ENCODE measurements at regions not wholly inside any gene's neighbourhood (a gene's known extent, or its start where the extent isn't known, plus 50 kb on each side); places are given as distances from the start of the nearest gene placed in this dataset.

- H3K4me2 ChIP-seq (ENCODE audit: insufficient read depth, insufficient read length, low read length) = no peak overlapping the region
- no peak overlapping the region for H2BK15ac ChIP-seq (ENCODE audit: low read depth, low read length)
- H3K27ac ChIP-seq (ENCODE audit: insufficient read length, low read depth, low read length) = no peak overlapping the region
- H3K79me1 ChIP-seq (ENCODE audit: insufficient read depth, low read depth, low read length, poor library complexity, severe bottlenecking) = no peaks in the 10 kb centered on the region
- H4K91ac ChIP-seq (ENCODE audit: insufficient read length, low read depth, low read length) = no peak overlapping the region
- no peak overlapping the region for H3K14ac ChIP-seq (ENCODE audit: insufficient read depth, low read length)
- no peaks in the 10 kb centered on the region for H3K79me2 ChIP-seq (ENCODE audit: insufficient read depth, low read length)
- no peak overlapping the region for H2BK20ac ChIP-seq (ENCODE audit: low read depth, low read length, poor library complexity, severe bottlenecking)
- no peaks in the 10 kb centered on the region for H3K27me3 Mint-ChIP-seq (ENCODE audit: low read depth)
- H3K4me3 Mint-ChIP-seq = no peak overlapping the region
- no peak overlapping the region for H3T11ph ChIP-seq (ENCODE audit: low read length)
- no peak overlapping the region for H4K5ac ChIP-seq (ENCODE audit: insufficient read length, low read depth, low read length)
- H3K23me2 ChIP-seq (ENCODE audit: insufficient read length, low read depth, low read length, poor library complexity, severe bottlenecking) = no peaks in the 10 kb centered on the region
- no peak overlapping the region for H3K4ac ChIP-seq (ENCODE audit: low read depth, low read length)
- no peak overlapping the region for H2BK5ac ChIP-seq (ENCODE audit: insufficient read length, low read length)
- H3K56ac ChIP-seq (ENCODE audit: insufficient read length, low read depth, low read length) = no peak overlapping the region
- DNase-seq = no peak
- H3K23ac ChIP-seq (ENCODE audit: insufficient read length, low read depth, low read length) = no peak overlapping the region
- no peaks in the 10 kb centered on the region for H3K4me1 ChIP-seq (ENCODE audit: insufficient read depth, low read length)
- H4K8ac ChIP-seq (replicated peaks; ENCODE audit: insufficient read length, low read depth, low read length) = no peak overlapping the region
- H3K27ac Mint-ChIP-seq = no peak overlapping the region
- H4K20me1 ChIP-seq (ENCODE audit: control insufficient read depth, insufficient read depth, insufficient read length) = no peaks in the 10 kb centered on the region
- H3K4me1 Mint-ChIP-seq = peaks cover 3 to 4% of the 10 kb centered on the region in 2 experiments; a peak in 1 of 4 replicates
- no peak overlapping the region for H2AFZ ChIP-seq (ENCODE audit: low read length)
- no peak overlapping the region for H2BK12ac ChIP-seq (ENCODE audit: insufficient read length, low read depth, low read length)
- H2AK5ac ChIP-seq (ENCODE audit: insufficient read length, low read length) = no peak overlapping the region
- H3K9ac ChIP-seq (ENCODE audit: extremely low read depth, insufficient read length, low read length) = no peak overlapping the region
- no peaks in the 10 kb centered on the region for H3K27me3 ChIP-seq (ENCODE audit: insufficient read depth, low read length)
- no peak overlapping the region for H3K18ac ChIP-seq (ENCODE audit: insufficient read length, low read depth, low read length)
- H3K36me3 Mint-ChIP-seq (ENCODE audit: insufficient read depth in 1 of 3, low read depth in 3 of 3) = no peaks in the 10 kb centered on the region
- no peaks in the 10 kb centered on the region for H3K9me3 Mint-ChIP-seq
- no peaks in the 10 kb centered on the region for H3K9me3 ChIP-seq (ENCODE audit: control insufficient read depth, low read depth, low read length)
- TF ChIP-seq, protein P1, sequence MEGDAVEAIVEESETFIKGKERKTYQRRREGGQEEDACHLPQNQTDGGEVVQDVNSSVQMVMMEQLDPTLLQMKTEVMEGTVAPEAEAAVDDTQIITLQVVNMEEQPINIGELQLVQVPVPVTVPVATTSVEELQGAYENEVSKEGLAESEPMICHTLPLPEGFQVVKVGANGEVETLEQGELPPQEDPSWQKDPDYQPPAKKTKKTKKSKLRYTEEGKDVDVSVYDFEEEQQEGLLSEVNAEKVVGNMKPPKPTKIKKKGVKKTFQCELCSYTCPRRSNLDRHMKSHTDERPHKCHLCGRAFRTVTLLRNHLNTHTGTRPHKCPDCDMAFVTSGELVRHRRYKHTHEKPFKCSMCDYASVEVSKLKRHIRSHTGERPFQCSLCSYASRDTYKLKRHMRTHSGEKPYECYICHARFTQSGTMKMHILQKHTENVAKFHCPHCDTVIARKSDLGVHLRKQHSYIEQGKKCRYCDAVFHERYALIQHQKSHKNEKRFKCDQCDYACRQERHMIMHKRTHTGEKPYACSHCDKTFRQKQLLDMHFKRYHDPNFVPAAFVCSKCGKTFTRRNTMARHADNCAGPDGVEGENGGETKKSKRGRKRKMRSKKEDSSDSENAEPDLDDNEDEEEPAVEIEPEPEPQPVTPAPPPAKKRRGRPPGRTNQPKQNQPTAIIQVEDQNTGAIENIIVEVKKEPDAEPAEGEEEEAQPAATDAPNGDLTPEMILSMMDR (conservative IDR thresholded peaks at IDR 0.05) = no peak
- no peak overlapping the region for H2BK120ac ChIP-seq (ENCODE audit: low read depth, low read length, poor library complexity, severe bottlenecking)
Measured at GRCh38 chr4:186861317-186861716, 137.7 kb upstream of the FAT1 start.
